ENCODE measurements at regions not wholly inside any gene's neighbourhood (a gene's known extent, or its start where the extent isn't known, plus 50 kb on each side); places are given as distances from the start of the nearest gene placed in this dataset.
"Not testable (repeated sequence)": the region's sequence is repeated elsewhere in the genome, so short reads cannot be mapped to it uniquely, and the experiment has no call there.

GRCh38 chr11:110514967-110515366, 85.2 kb downstream of the FDX1 start:
- DNase-seq = no peak

- DNase-seq = not testable (repeated sequence)
These were observed 87.6 kb downstream of the FDX1 start for GRCh38 chr11:110517381-110517780.

GRCh38 chr11:110518809-110519514, 89.2 kb downstream of the FDX1 start:
- no peak for DNase-seq

GRCh38 chr11:110519796-110520195, 90.0 kb downstream of the FDX1 start:
- no peak for DNase-seq

DNA sequence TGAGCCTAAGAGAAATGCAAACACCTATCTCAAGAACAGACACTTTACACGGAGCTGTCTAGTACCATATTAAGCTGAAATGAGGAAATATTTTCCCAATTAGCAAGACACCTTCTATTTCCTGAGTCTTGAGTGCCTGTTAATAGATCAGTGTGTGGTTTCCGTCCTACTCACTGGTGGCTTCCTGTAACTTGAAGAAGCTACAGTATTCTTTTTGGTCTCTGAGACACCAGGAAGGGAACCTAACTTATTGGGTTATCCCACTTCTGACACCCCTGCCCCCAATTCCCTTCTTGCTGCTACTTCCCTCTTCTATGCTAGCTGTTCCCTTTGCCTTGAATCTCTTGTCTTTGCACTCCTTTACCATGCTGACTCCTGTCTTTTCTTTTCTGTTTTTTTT, 92.7 kb downstream of the FDX1 start:
- DNase-seq = no peak

- no peak for DNase-seq
These were observed 94.5 kb downstream of the FDX1 start for GRCh38 chr11:110524238-110524637.

GRCh38 chr11:110525883-110526282, 96.1 kb downstream of the FDX1 start:
- peak; percentile 64 for DNase-seq

- DNase-seq = no peak
These were observed 96.6 kb downstream of the FDX1 start for GRCh38 chr11:110526323-110526722.

Measured in NCI-H187 treated with DMSO at 0.1 percent for 48 hours (cell line).